ENCODE measurements at regions not wholly inside any gene's neighbourhood (a gene's known extent, or its start where the extent isn't known, plus 50 kb on each side); places are given as distances from the start of the nearest gene placed in this dataset.

GRCh38 chr17:5826384-5826783 lies 242.1 kb upstream of the NLRP1 start:
- FAIRE-seq (no peak), DNase-seq (ENCODE audit: insufficient read length) (no peak)

DNA sequence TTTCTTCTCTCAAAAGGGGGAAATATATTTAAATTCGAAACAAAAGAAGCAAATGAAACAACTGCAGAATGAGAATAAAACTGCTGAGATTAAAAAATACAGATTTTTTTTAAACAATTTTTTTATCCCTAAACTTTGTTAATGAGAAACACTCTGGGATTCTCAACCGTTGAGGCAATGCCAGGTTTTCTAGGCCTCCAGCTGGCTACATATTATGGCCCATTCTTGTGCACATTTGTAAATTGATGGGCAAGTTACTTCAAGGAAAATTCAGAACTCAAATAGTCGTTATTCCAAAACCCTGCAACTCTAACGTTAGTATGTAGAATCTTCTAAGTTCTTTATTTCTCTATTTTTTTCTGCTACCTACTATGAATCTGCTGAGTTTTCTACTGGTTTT lies 239.3 kb upstream of the WSCD1 start:
- FAIRE-seq = no peak

More at GRCh38 chr17:5826384-5826783, 242.1 kb upstream of the NLRP1 start:
- no peak for TF ChIP-seq TAF1 (IDR thresholded peaks at IDR 0.05; ENCODE audit: borderline replicate concordance, low read depth, low read length)
- TF ChIP-seq POLR2AphosphoS5 (IDR thresholded peaks at IDR 0.05; ENCODE audit: low read depth, low read length) = no peak

DNA sequence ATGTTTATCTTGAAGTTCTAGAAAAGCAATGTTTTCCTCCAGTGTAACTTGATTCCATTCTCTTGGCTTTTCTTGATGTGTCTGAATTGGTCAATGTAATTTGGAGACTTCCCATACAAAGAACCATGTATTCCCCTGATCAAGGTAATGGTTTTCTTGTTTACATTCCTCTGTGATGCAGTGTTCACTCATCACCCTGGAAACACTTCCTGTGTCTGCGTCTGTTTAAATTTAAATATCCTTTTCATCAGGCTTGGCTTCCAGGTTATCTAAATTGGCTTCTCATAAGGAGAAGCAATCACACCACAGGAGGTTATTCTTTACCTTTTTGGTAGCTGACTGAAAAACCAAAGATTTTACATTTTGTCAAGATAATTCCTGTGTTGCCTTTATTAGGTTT lies 237.3 kb upstream of the WSCD1 start:
- DNase-seq (ENCODE audit: insufficient read length) (no peak), FAIRE-seq (no peak)
- TF ChIP-seq POLR2A (IDR thresholded peaks at IDR 0.05; ENCODE audit: low read depth, low read length) (no peak), POLR2AphosphoS5 (IDR thresholded peaks at IDR 0.05; ENCODE audit: low read depth, low read length) (no peak), TAF1 (IDR thresholded peaks at IDR 0.05; ENCODE audit: borderline replicate concordance, low read depth, low read length) (no peak)

More for the DNA sequence above, 239.3 kb upstream of the WSCD1 start:
- TF ChIP-seq TAF1 (IDR thresholded peaks at IDR 0.05; ENCODE audit: borderline replicate concordance, low read depth, low read length) (no peak), POLR2AphosphoS5 (IDR thresholded peaks at IDR 0.05; ENCODE audit: low read depth, low read length) (no peak), POLR2A (IDR thresholded peaks at IDR 0.05; ENCODE audit: low read depth, low read length) (no peak)
- no peak for DNase-seq (ENCODE audit: insufficient read length)

DNA sequence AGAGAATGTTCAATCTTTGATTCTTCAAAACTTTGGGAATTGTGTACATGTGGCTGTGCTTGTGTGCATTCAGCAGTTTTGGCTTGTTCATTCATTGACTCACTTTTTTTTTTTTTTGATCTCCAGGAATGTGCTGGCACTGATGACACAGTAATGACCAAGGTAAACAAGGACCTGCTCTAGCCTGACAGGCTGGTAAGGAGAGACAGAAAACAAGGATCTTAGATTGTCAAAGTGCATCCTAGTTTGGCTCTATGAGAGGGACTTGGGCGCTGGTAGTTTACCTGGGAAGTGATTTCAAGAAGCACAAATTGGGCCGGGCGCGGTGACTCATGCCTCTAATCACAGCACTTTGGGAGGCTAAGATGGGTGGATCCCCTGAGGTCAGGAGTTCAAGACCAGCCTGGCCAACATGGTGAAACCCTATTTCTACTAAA lies 233.1 kb upstream of the WSCD1 start:
- FAIRE-seq (no peak), DNase-seq (ENCODE audit: insufficient read length) (no peak)
- no peak for TF ChIP-seq POLR2A (IDR thresholded peaks at IDR 0.05; ENCODE audit: low read depth, low read length)
- no peak for TF ChIP-seq TAF1 (IDR thresholded peaks at IDR 0.05; ENCODE audit: borderline replicate concordance, low read depth, low read length)
- TF ChIP-seq POLR2AphosphoS5 (IDR thresholded peaks at IDR 0.05; ENCODE audit: low read depth, low read length) = no peak

DNA sequence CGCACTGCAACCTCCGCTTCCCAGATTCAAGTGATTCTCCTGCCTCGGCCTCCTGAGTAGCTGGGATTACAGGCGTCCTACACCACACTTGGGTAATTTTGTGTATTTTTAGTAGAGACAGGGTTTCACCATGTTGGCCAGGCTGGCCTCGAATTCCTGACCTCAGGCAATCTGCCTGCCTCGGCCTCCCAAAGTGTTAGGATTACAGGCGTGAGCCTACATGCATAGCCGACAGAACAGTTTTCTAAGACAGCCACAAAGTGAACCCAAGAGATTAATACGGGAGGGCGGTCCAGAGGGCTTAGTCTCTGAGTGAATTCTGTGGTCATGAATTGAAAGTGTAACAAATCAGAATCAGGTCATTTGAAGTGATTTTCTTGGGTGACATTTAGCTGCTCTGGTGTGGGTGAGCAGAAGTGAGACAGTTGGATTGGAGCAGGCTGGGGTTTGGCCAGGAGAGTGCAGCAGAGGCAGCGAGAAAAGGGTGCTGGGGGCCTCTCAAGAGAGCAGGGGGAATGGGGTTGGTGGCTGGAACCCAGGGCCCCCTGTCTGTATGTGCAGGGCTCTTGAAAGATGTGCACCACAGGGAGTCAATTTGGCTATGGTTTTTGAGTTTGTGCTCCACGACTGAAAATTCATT lies 231.4 kb upstream of the WSCD1 start:
- TF ChIP-seq POLR2AphosphoS5 (IDR thresholded peaks at IDR 0.05; ENCODE audit: low read depth, low read length) = no peak
- FAIRE-seq (no peak), DNase-seq (ENCODE audit: insufficient read length) (no peak)

- DNase-seq (ENCODE audit: insufficient read length) (no peak), FAIRE-seq (no peak)
- TF ChIP-seq TAF1 (IDR thresholded peaks at IDR 0.05; ENCODE audit: borderline replicate concordance, low read depth, low read length) (no peak), POLR2AphosphoS5 (IDR thresholded peaks at IDR 0.05; ENCODE audit: low read depth, low read length) (no peak), POLR2A (IDR thresholded peaks at IDR 0.05; ENCODE audit: low read depth, low read length) (no peak)
Measured at GRCh38 chr17:5840811-5841446, 229.2 kb upstream of the WSCD1 start.

GRCh38 chr17:5841862-5842261 lies 228.3 kb upstream of the WSCD1 start:
- no peak for TF ChIP-seq POLR2AphosphoS5 (IDR thresholded peaks at IDR 0.05; ENCODE audit: low read depth, low read length)
- TF ChIP-seq POLR2A (IDR thresholded peaks at IDR 0.05; ENCODE audit: low read depth, low read length) = no peak
- no peak for TF ChIP-seq TAF1 (IDR thresholded peaks at IDR 0.05; ENCODE audit: borderline replicate concordance, low read depth, low read length)
- DNase-seq (ENCODE audit: insufficient read length) (no peak), FAIRE-seq (no peak)

DNA sequence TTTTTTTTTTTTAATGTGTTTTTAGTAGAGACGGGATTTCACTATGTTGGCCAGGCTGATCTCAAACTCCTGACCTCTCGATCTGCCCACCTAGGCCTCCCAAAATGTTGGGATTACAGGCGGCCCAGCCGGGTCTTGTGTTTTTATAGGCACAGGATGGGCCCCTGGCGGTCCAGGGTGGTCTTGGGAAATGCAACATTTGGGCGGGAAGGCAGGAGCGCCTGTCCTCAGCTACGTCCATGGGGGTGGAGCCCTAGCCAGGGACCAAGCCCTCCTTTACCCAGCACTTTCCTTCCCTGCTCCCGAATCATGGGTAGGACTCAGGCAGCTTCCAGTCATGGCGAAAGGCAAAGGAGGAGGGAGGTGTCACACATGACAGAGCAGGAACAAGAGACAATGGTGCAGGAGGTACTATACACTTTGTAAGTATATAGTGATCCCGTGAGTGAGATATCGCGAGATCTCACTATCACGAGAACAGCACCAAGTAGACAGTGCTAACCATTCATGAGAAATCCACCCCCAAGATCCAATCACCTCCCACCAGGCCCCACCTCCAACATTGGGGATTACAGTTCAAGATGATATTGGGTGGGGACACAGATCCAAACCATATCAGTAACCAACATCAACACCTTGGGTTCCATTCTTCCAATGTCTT lies 226.7 kb upstream of the WSCD1 start:
- TF ChIP-seq POLR2A (IDR thresholded peaks at IDR 0.05; ENCODE audit: low read depth, low read length) = no peak
- no peak for TF ChIP-seq TAF1 (IDR thresholded peaks at IDR 0.05; ENCODE audit: borderline replicate concordance, low read depth, low read length)
- TF ChIP-seq POLR2AphosphoS5 (IDR thresholded peaks at IDR 0.05; ENCODE audit: low read depth, low read length) = no peak
- FAIRE-seq (no peak), DNase-seq (ENCODE audit: insufficient read length) (no peak)

GRCh38 chr17:5846001-5846400 lies 224.2 kb upstream of the WSCD1 start:
- FAIRE-seq = no peak
- DNase-seq (ENCODE audit: insufficient read length) = no peak
- TF ChIP-seq POLR2AphosphoS5 (IDR thresholded peaks at IDR 0.05; ENCODE audit: low read depth, low read length) = no peak
- no peak for TF ChIP-seq POLR2A (IDR thresholded peaks at IDR 0.05; ENCODE audit: low read depth, low read length)
- TF ChIP-seq TAF1 (IDR thresholded peaks at IDR 0.05; ENCODE audit: borderline replicate concordance, low read depth, low read length) = no peak

DNA sequence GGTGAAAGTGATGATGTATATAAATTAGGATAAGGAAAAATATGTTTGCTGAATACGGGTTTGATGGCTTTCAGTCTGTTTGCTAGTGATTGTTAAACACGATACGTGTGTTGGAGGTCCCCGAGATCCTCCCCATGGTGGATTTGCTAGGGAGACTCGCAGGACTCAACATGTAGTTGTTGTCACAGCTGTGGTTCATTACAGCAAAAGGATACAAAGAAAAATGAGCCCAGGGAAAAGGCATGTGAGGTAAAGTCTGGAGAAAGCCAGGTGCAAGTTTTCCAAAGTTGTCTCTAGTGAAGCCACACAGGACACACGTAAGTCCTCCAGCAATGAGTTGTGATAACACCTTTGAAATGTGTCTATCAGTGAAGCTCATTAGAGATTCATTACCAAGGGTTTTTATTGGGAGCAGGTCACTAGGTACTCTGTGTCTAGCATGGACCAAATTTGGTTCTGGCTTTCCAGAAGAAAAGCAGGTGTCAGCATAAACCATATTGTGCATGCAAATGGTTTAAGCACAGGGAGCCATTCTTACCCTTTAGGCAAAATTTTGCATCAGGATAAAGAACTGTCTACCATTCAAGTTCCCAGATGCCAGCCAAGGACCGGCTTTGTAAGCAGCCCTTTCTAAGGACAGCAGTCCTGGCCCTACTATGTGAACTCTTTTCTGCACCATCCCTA lies 215.2 kb upstream of the WSCD1 start:
- TF ChIP-seq POLR2AphosphoS5 (IDR thresholded peaks at IDR 0.05; ENCODE audit: low read depth, low read length) (no peak), POLR2A (IDR thresholded peaks at IDR 0.05; ENCODE audit: low read depth, low read length) (no peak), TAF1 (IDR thresholded peaks at IDR 0.05; ENCODE audit: borderline replicate concordance, low read depth, low read length) (no peak)
- no peak for DNase-seq (ENCODE audit: insufficient read length)
- FAIRE-seq = no peak

- FAIRE-seq (no peak), DNase-seq (ENCODE audit: insufficient read length) (no peak)
- TF ChIP-seq TAF1 (IDR thresholded peaks at IDR 0.05; ENCODE audit: borderline replicate concordance, low read depth, low read length) (no peak), POLR2AphosphoS5 (IDR thresholded peaks at IDR 0.05; ENCODE audit: low read depth, low read length) (no peak), POLR2A (IDR thresholded peaks at IDR 0.05; ENCODE audit: low read depth, low read length) (no peak)
Measured at GRCh38 chr17:5861246-5861645, 208.9 kb upstream of the WSCD1 start.

Measured in GM12892 (cell line).